NCI-H82 treated with DMSO at 0.1 percent for 48 hours (cell line): ENCODE measurements at regions not wholly inside any gene's neighbourhood (a gene's known extent, or its start where the extent isn't known, plus 50 kb on each side); places are given as distances from the start of the nearest gene placed in this dataset.
"Not testable (repeated sequence)": the region's sequence is repeated elsewhere in the genome, so short reads cannot be mapped to it uniquely, and the experiment has no call there.

ENCODE experiments used
- DNase-seq: peaks from one replicate; lab custom pipeline; 2025; ENCODE audit not compliant: unreplicated experiment; lab: John Stamatoyannopoulos, UW

DNA sequence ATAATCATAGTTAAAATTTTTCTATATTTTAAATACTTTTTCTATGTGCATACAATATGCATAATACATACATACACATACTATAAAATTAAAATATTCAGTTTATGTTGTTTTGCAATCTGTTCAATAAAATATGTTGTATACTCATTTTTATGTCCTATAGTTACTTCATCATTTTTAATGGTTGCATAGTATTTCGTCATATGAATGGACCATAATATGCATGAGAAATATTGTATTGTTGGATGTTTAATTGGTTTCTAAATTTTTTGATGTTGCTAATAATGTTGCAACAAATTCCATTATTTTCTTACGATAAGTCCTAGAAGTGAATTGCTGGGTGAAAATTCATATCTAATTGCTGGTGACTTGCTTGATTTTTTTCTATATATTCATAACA lies 211.5 kb upstream of the GCFC2 start:
- DNase-seq = no peak

DNA sequence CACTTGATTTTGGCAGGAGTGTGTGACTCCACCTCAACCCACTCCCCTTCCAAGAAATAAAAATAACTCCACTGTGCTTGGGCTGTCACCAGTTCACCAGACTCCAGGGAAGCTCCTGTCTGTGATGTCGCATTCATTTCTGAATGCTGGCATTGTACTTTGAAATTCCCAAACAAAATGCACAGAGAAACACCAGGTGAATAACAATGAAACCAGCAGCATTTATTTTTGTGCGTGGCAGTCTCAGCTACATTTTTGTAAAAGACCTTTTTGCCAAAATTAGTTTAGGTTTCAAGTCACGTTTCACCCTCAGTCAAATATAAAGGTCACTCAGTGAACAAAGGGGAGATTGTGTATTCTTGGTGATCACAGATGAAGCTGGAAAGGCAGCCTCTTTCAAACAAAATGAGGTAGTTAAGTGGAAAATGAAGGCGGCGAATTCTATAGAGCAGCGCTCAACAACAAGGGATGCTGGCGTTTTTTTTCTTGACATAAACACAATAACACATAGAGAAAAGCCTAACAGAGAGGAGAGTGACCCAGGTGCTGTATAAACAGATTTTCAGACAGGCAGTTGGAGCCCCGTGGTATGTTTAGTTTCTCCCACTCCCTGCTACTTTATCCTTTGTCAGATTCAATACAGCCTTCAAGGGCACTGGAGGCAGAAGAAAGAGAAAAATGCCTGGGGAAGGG lies 210.3 kb upstream of the GCFC2 start:
- DNase-seq = no peak

DNA sequence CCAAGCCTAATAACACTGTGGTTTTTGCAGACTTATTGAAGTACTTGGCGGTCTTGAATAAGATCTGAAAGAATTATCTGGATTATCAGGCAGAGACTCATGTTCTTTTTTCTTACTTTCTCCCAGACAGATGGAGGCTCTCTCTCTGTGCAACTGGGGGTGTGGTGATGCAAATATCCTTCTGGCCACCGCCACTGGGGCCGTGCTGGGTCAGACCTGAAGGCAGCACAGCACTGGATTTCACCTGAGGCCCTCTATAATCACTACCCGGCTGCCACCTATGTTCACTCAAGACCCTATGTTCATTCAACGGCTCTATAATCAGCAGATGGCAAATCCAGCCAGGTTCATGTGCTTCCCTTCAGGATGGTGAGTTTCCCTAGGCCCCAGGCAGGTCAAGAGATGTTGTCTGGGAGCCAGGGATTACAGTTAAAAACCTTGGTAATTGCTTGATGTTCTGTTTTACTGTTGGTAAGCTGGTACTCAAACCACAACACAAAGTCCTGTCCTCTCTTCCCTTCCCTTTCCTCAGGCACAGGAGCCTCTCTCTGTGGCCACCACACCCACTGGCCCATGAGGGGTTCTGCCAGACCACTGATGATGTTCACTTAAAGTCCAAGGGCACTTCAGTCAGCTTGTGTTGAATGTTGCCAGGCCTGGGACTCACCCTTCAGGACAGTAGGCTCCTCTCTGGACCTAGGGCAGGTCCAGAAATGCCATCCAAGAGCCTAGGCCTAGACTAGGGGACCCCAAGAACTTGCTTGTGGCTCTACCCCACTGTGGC lies 205.3 kb upstream of the GCFC2 start:
- peak; percentile 17 for DNase-seq

DNA sequence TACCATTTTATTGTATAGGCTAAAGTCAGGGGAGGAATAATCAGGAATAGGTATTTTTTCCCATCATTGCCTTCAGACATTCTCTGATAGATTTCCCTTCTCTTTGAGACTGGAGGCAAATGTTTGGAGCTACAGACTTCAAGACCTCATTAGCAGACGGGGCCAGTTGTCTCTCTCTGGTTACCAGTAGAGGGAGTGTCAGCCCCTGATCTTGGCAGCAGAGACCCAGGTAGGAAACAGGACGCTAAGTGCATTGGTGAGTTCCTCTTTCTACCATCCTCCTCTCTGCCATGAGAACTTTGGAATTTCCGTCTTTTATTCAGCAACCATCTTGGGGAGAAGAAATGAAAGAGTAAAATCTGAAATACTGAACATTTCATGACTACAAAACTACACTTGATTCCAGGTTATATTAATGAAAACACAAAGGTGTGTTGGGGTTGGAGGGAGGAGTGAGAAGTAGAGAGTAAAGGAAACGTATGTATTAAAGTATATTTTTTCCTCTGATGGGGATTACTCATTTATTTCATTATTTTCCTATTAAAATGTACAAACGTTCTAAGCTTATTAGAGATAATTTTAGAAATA lies 186.2 kb upstream of the GCFC2 start:
- peak; percentile 77 for DNase-seq

DNA sequence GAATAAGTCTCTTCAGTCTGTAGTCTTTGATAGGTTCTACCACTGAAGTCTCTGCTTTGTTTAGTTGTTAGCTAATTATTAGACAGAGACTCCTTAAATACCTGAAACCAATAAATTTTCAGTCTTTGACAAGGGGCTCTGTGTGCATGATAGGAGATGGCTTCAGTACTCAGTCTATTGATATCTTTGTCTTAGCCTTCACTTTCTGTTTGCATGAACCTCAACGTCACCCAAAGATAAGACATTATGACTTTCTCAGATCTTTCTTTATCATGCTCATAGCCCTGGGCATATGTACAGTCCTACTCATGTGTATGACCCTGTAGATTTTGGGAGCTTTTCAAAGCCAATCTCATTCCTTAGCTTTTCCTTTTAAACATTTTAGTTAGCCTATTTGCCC lies 183.5 kb upstream of the GCFC2 start:
- no peak for DNase-seq

DNA sequence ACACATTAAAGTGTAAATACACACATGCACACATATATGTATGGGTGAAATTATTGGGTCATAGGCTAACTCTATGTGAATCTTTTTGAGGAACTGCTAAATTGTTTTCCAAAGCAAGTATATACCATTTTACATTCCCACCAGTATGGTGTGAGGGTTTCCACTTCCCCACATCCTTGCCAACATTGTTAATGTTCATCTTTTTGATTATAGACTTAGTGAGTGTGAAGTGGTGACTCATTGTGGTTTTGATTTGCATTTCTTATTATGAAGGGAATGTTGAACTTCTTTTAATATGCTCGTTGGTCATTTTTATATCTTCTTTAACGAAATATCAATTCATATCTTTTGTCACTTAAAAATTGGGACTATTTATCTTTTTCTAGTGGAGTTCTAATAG lies 181.8 kb upstream of the GCFC2 start:
- DNase-seq = no peak

DNA sequence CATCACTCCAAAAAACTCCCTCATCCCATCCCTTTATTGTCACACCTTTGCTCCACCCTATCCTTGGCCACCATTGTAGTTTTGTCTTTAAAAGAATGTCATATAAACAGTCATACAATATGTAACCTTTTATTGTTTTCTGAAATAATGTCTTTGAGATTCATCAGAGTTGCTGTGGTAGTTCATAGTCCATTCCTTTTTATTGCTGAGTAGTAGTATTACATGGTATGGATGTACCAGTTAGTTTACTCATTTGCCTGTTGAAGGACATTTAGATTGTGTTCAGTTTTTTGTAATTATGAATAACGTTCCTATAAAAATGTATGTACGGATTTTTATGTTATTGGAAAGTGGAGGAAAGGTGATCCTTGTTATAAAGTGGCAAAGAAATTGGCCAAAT lies 171.8 kb upstream of the GCFC2 start:
- no peak for DNase-seq

DNA sequence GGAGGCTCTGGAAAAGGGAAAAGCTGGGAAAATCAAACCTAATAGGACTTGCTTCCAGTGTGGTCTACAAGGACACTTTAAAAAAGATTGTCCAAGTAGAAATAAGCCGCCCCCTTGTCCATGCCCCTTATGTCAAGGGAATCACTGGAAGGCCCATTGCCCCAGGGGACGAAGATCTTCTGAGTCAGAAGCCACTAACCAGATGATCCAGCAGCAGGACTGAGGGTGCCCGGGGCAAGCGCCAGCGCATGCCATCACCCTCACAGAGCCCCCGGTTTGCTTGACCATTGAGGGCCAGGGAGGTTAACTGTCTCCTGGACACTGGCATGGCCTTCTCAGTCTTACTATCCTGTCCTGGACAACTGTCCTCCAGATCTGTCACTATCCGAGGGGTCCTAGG lies 164.9 kb upstream of the GCFC2 start:
- DNase-seq = not testable (repeated sequence)

DNA sequence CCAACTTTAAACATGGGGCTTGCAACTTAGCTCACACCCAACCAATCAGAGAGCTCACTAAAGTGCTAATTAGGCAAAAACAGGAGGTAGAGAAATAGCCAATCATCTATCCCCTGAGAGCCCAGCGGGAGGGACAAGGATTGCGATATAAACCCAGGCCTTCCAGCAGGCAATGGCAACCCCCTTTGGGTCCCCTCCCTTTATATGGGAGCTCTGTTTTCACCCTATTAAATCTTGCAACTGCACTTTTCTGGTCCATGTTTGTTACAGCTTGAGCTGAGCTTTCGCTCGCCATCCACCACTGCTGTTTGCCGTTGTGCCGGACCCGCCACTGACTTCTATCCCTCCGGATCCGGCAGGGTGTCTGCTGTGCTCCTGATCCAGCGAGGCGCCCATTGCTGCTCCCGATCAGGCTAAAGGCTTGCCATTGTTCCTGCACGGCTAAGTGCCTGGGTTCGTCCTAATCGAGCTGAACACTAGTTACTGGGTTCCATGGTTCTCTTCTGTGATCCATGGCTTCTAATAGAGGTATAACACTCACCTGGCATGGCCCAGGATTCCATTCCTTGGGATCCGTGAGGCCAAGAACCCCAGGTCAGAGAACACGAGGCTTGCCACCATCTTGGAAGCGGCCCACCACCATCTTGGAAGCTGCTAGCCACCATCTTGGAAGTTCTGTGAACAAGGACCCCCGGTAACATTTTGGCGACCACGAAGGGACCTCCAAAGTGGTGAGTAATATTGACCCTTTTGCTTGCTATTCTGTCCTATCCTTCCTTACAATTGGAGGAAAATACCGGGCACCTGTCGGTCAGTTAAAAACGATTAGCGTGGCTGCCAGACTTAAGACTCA lies 161.3 kb upstream of the GCFC2 start:
- not testable (repeated sequence) for DNase-seq

DNA sequence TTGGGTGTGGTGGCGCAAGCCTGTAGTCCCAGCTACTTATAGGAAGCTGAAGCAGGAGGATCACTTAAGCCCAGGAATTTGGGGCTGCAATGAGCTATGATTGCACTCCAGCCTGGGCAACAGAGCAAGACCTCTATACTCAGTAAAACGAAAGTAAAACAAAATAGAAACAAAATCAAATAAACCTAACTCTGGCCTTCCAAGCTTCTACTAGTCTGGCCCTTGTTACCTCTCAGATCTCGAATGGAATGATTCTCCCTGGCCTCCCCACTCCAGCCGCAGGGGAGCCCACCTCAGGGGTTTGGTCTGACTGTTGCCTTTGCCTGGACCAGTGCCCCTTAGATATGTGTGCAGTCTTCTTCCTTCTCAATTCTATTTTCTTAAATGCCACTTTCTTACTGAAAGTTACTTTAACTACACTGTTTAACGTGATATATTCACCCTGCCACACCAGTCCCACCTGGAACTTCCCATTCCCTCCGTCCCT lies 160.0 kb upstream of the GCFC2 start:
- DNase-seq = no peak

DNA sequence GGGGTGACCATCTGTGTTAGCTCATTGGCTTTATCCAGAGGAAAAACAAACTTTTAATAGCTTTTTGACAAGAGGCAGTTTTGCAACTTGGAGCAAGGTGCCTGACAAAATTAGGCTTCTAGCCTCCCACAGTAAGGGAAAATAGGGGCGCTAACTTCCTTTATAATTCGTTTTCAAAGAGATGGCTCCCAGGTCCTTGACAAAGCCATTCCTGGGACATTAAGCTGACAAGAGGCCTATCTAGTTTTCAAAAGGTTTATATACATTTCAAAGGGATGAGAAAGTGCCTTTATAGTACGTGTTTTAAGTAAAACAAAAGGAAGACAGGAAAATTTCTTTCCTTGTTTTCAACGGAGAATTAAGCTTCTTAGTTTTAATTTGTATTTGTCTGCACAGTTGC lies 159.4 kb upstream of the GCFC2 start:
- no peak for DNase-seq

DNA sequence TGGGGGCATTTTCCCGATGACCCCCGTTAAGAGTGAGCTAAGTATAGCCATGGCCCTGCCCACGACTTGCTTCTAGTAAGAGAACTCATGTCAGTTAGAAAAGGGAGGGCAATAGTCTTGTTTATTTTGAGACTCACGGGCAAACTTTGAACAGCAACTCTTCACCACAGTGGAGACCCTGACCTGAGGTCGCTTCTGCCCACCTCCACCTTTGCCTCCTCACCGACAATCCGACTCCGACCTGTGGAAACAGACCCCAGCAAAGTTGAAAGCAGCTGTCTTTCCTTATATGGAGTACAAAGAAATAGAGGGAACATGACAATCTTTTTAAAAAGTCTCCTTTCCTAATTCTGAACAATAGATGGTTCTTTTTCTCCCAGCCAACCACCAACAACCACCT lies 155.0 kb upstream of the GCFC2 start:
- no peak for DNase-seq

DNA sequence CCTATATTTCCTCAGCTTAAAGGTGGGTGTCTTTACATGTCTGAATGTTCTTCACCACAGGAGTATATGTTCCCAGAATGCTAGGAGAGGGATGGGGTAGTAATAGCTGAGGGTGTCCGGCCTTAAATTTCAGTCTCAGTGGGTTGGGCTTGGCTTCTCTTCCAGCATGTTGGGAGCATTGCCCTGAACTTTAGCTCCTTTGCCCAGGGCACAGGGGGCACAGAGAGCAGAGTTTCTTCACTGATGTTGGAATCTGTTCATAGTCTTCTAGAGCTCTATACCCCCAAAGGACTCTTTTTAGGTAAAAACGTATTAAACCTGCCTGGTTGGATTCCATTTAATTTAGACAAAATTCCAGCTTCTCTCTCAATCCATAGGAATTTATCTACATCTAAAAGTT lies 154.4 kb upstream of the GCFC2 start:
- no peak for DNase-seq

DNA sequence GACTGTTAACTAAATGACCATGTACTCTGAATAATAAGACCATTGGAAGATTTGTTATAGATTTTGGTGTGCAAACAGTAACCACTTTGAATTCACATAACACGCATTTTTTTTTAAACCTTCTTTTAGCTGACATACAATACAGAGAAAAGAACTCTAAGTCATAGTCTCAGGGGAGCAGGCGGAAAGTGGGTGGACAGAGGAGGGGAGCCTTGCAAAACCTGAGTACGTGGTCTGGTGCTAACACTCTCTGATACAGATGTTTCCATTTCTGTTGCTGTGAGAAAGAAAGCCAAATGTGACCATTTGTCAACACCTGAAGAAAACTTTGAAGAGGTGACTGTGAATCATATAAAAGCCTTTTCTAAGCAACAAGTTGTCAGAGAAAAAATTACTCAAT lies 151.8 kb upstream of the GCFC2 start:
- no peak for DNase-seq

DNA sequence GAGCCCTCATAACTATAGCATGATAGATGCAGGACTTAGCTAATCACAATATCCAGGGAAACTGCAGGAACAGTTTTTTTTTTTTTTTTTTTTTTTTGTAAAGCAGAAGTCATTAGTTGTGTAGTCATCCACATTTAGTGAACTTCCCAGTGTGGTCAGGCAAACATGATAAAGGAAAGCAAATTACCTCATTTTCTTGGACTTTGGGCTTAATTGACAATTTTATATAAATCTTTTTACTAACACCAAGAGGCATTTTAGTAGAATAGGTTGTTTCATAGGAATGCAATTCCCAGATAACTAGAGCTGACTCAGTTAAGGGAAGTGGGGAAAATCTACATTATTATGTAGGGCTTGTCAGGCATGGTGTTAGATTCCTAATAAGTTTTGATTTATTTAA lies 142.7 kb upstream of the GCFC2 start:
- no peak for DNase-seq

DNA sequence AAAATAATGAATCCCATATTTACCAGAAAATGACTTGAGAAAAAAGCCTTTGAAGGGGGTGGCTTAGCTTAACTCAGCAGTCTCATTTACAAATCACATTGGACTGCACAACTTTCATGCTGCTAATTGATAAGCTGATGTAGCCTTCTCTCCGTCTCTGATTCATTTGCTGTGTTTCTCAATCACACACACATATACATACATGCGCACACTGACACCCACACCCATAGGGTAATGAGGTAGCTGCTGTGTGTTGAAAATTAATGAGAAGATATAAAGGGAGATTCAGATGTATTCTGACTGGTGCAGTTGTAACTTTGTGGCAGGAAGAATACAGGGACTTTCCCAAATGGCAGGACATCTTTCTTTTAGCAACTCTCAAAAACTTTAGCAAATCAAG lies 141.9 kb upstream of the GCFC2 start:
- DNase-seq = no peak

DNA sequence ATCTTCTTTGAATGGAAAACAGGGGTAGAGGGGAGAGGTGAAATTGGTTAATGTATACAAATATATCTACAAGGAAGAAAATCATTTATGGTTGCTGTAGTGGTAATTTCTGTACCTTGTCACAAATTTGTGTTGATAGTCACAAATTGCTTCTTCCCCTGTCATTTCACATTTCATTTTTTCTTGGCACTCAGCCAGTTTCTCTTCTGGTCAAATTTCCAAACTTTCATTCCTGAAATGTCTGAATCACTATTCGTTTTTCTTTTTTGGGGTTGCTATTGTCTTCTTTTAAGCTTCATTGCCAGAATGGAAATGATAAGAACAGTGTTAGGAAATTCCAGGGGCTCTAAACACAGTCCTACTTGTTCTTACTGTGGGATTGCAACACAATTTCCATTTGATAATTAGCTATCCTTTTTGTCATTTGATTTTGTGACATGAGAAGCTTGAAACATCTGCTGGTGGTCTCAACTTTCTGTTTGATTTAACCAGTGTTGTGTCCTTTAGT lies 136.0 kb upstream of the GCFC2 start:
- no peak for DNase-seq

DNA sequence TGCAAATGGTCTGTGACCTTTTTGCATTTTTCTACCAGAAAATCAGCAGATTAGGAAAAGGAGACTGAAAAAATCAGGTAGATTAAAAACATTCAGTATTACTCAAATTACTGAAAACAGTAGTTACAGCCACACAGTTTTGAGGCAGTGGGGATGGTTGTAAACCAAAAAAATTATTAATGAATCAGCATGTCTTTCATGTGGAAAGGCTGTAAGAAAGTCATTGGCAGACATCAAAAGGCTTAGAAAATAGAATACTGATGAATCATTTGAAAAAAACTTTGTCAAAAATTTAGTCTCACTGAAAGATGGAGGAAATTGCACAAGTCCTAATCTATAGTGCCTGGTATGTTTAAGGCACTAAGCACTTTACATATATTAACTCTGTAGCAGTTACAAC lies 133.9 kb upstream of the GCFC2 start:
- no peak for DNase-seq

DNA sequence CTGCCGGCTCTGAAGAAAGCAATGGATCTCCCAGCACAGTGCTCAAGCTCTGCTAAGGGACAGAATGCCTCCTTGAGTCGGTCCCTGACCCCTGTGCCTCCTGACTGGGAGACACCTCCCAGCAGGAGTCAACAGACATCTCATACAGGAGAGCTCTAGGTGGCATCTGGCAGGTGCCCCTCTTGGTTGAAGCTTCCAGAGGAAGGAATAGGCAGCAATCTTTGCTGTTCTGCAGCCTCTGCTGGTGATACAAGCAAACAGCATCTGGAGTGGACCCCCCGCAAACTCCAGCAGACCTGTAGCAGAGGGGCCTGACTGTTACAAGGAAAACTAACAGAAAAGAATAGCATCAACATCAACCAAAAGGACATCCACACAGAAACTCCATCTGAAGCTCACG lies 123.9 kb upstream of the GCFC2 start:
- not testable (repeated sequence) for DNase-seq

DNA sequence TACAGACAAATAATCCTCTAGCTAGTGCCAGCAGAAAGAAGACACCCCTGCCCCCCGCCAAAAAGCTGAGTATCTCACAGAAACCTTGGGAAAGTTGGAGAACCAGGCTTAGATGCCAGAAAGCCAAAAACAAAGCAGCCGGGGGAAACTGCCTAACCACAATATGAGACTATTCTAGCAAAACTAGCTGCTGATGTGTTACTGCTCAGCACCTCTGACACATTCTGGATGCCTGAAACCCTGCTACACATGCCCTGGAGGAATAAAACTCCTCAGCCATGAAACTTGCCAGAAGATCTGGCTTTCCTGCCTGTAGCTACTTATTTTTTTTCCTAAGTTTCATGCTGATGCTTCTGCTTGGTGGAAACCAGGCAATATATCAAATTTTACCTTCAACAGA lies 122.7 kb upstream of the GCFC2 start:
- DNase-seq = no peak

DNA sequence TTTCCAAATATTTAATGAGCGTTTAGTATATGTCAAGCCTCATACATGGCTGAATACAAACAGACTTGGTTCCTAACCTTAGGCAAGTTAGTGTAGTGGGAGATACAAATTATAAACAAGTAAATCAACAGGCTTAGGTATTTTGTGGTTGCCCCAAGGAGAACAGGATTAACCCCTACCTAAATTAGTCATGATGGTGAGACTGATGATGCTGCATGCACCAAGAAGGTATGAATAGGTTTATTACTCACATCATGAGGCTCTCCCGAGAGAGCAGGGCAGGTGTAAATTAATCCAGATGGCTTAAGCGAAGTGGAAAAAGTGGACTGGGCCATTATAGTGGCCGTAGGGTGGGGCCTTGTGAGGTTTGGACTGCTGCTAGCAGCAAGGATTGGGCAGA lies 118.1 kb upstream of the GCFC2 start:
- no peak for DNase-seq
